ENCODE measurements at regions not wholly inside any gene's neighbourhood (a gene's known extent, or its start where the extent isn't known, plus 50 kb on each side); places are given as distances from the start of the nearest gene placed in this dataset.

- DNase-seq (ENCODE audit: low read depth in 2 of 2), result no peak
Measured at GRCh38 chr11:115564851-115565250, 60.6 kb upstream of the CADM1 start.

GRCh38 chr11:115561116-115561515, 56.9 kb upstream of the CADM1 start:
- no peak for DNase-seq (ENCODE audit: low read depth in 2 of 2)

GRCh38 chr11:115558635-115559034, 54.4 kb upstream of the CADM1 start:
- DNase-seq (ENCODE audit: low read depth in 2 of 2), result no peak

GRCh38 chr11:115557681-115558080, 53.5 kb upstream of the CADM1 start:
- no peak for DNase-seq (ENCODE audit: low read depth in 2 of 2)

GRCh38 chr11:115556984-115557383, 52.8 kb upstream of the CADM1 start:
- no peak for DNase-seq (ENCODE audit: low read depth in 2 of 2)

GRCh38 chr11:115555336-115556090, 51.3 kb upstream of the CADM1 start:
- DNase-seq (ENCODE audit: low read depth in 2 of 2), result no peak

Data from stimulated activated CD4-positive, alpha-beta T cell treated with anti-CD3 and anti-CD28 coated beads, Interleukin-4, amount 100 ng/mL, for 48 hours (primary cell).